ENCODE measurements at regions not wholly inside any gene's neighbourhood (a gene's known extent, or its start where the extent isn't known, plus 50 kb on each side); places are given as distances from the start of the nearest gene placed in this dataset.

- peak overlapping the region; percentile 93 to 97 (median 96) for H3K27ac ChIP-seq
- TF ChIP-seq CTCF (IDR thresholded peaks at IDR 0.05) (peak; percentile 58 to 90 (median 63)), POLR2A (IDR thresholded peaks at IDR 0.05) (no peak), EP300 (IDR thresholded peaks at IDR 0.05; ENCODE audit: low read depth) (no peak), POLR2AphosphoS5 (IDR thresholded peaks at IDR 0.05) (peak in 2 of 3 donors; percentile 2 to 36)
- 2 to 3% methylated on average over 8 to 18 of the region's 18 CpGs for WGBS, 2 donors (ENCODE audit: low coverage in 1 of 2)
- peak overlapping the region; percentile 29 to 64 (median 55) for H3K4me3 ChIP-seq
- in situ Hi-C loops (cut with MboI; ENCODE audit: low pct_ligation_motif_present in 1 of 4, low pct_unique_long_range_greater_than_20kb in 1 of 4, low sequenced_read_pairs in 3 of 4) (loop anchor here (5.0 to 25.0 kb wide), 5 partner anchors 63 to 276 kb away; partner anchors contain the start of gene IRF2 (in 1 of the 4)), intact Hi-C loops (cut with DNase I; ENCODE audit: low total_unique reads) (loop anchor here (5.0 kb wide), 2 partner anchors 66 to 276 kb away; partner anchors contain the start of gene IRF2)
- no peaks in the 10 kb centered on the region for H3K27me3 ChIP-seq
- peak; percentile 89 for DNase-seq
- no peaks in the 10 kb centered on the region for H3K9me3 ChIP-seq
- no peaks in the 10 kb centered on the region for H3K36me3 ChIP-seq
- H3K4me1 ChIP-seq = peaks cover 7 to 24% (median 11%) of the 10 kb centered on the region in 4 donors
These were observed 63.8 kb upstream of the IRF2 start for GRCh38 chr4:184538023-184538599.

GRCh38 chr4:184537269-184538022 is 63.1 kb upstream of the IRF2 start:
- Histone ChIP-seq H3K9me3 (no peaks in the 10 kb centered on the region), H3K27ac (peak overlapping the region; percentile 93 to 97 (median 96)), H3K4me1 (peaks cover 7 to 24% (median 11%) of the 10 kb centered on the region in 4 donors), H3K36me3 (no peaks in the 10 kb centered on the region), H3K27me3 (no peaks in the 10 kb centered on the region), H3K4me3 (peak overlapping the region; percentile 54 to 64 (median 60))
- intact Hi-C loops (cut with DNase I; ENCODE audit: low total_unique reads) (loop anchor here (5.0 kb wide), 2 partner anchors 65 to 275 kb away; partner anchors contain the start of gene IRF2), in situ Hi-C loops (cut with MboI; ENCODE audit: low pct_ligation_motif_present in 1 of 4, low pct_unique_long_range_greater_than_20kb in 1 of 4, low sequenced_read_pairs in 3 of 4) (loop anchor here (5.0 to 25.0 kb wide), 5 partner anchors 63 to 275 kb away; partner anchors contain the start of gene IRF2 (in 1 of the 4))
- no peak for TF ChIP-seq EP300 (IDR thresholded peaks at IDR 0.05; ENCODE audit: low read depth)
- peak; percentile 97 to 98 (median 98) for TF ChIP-seq POLR2AphosphoS5 (IDR thresholded peaks at IDR 0.05)
- peak; percentile 97 for TF ChIP-seq POLR2A (IDR thresholded peaks at IDR 0.05)
- no peak for TF ChIP-seq CTCF (IDR thresholded peaks at IDR 0.05)
- peak; percentile 97 for DNase-seq
- 0% methylated on average over 13 to 29 of the region's 29 CpGs for WGBS, 2 donors (ENCODE audit: low coverage in 1 of 2)

GRCh38 chr4:184536881-184537248 is 62.5 kb upstream of the IRF2 start:
- 0 to 6% methylated on average over 5 of the region's 5 CpGs for WGBS, 2 donors (ENCODE audit: low coverage in 1 of 2)
- intact Hi-C loops (cut with DNase I; ENCODE audit: low total_unique reads) (loop anchor here (5.0 kb wide), 2 partner anchors 65 to 275 kb away; partner anchors contain the start of gene IRF2), in situ Hi-C loops (cut with MboI; ENCODE audit: low pct_ligation_motif_present in 1 of 4, low pct_unique_long_range_greater_than_20kb in 1 of 4, low sequenced_read_pairs in 3 of 4) (loop anchor here (5.0 to 25.0 kb wide), 5 partner anchors 62 to 275 kb away; partner anchors contain the start of gene IRF2 (in 1 of the 4))
- peaks cover 7 to 24% (median 11%) of the 10 kb centered on the region in 4 donors for H3K4me1 ChIP-seq
- no peak for DNase-seq
- no peaks in the 10 kb centered on the region for H3K9me3 ChIP-seq
- TF ChIP-seq CTCF (IDR thresholded peaks at IDR 0.05) (no peak), EP300 (IDR thresholded peaks at IDR 0.05; ENCODE audit: low read depth) (no peak), POLR2A (IDR thresholded peaks at IDR 0.05) (no peak), POLR2AphosphoS5 (IDR thresholded peaks at IDR 0.05) (no peak)
- peak overlapping the region; percentile 54 to 64 (median 60) for H3K4me3 ChIP-seq
- peak overlapping the region; percentile 93 to 97 (median 96) for H3K27ac ChIP-seq
- no peaks in the 10 kb centered on the region for H3K27me3 ChIP-seq
- H3K36me3 ChIP-seq = no peaks in the 10 kb centered on the region
